ENCODE measurements at regions not wholly inside any gene's neighbourhood (a gene's known extent, or its start where the extent isn't known, plus 50 kb on each side); places are given as distances from the start of the nearest gene placed in this dataset.
"Not testable (repeated sequence)": the region's sequence is repeated elsewhere in the genome, so short reads cannot be mapped to it uniquely, and the experiment has no call there.

DNA sequence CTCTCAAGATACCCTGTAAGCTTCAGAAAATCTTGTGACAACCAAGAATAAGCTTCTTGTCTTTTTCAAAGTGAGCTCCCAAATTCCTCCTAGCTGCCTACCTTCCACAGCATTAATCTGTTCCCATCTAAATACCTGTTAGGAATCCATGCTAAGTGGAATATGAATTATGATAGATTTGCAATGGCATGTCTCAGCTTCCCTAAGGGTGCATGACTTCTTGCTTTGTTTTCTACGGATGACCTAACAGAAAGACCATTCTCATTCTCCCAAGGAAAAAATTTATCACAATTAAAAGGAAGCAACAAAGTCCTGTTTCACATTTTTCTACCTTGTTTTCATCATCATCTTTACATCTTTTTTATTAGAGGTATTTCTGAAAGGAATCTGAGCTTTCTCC lies 532.7 kb downstream of the GRXCR1 start:
- DNase-seq (ENCODE audit: low read depth, low spot score): no peak

DNA sequence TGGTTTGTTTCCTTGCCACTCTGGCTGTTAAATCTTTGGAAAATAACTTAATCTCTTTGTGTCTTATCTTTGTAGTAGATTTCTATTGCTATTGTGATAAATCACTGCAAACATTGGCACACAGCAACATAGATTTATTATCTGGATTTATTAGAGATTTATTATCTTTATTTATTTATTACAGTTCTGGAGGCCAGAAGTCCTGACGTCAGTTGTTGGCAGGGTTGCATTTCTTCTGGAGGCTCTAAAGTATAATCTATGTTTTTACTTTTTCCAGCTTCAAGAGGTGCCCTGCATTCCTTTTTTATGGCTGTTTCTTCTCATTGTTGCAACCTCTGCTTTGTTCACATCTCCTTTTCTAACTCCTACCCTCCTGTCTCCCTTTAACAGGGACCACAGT lies 542.8 kb downstream of the GRXCR1 start:
- no peak for DNase-seq (ENCODE audit: low read depth, low spot score)

- DNase-seq (ENCODE audit: low read depth, low spot score): no peak
These were observed 560.4 kb downstream of the GRXCR1 start for GRCh38 chr4:43452948-43453347.

GRCh38 chr4:43456383-43456782 lies 563.9 kb downstream of the GRXCR1 start:
- DNase-seq (ENCODE audit: low read depth, low spot score): peak; percentile 60

DNA sequence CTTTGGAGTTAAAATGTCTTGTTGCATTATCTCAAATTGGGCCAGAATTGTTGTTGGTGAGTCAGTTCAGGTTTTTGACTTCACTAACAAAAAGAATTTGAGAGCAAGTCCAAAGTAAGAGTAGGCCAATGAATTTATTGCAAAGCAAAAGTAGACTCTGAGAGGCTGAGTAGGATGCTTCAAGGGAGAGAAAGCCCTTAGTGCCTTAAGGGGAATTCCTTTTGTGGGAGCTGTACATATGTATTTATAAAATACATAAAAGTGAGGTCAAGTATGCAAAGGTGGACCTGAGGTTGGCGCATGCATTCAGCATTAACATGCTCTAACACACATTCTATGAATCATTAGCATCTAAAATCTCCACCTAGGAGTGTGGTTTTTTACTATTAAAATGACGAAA lies 565.4 kb downstream of the GRXCR1 start:
- DNase-seq (ENCODE audit: low read depth, low spot score): no peak

- no peak for DNase-seq (ENCODE audit: low read depth, low spot score)
These were observed 565.8 kb downstream of the GRXCR1 start for GRCh38 chr4:43458293-43458692.

DNA sequence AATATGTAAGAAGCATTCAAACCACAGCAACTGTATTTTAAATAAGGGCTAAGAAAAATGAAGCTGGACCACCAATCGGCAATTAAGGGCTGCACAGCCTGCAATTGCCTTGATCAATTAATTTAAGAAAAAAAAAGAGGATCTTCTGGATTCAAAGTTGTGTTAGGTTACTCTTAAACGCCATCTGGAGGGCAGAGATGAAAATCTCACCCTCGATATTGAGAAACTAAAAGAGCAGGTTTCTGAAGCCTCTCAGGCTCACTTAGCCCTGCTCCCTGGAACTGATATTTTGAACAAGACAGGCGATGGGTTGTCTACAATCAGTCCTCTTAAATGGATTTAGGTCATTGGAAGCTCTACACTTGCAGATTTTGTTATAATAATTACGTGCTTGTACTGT lies 579.4 kb downstream of the GRXCR1 start:
- no peak for DNase-seq (ENCODE audit: low read depth, low spot score)

DNA sequence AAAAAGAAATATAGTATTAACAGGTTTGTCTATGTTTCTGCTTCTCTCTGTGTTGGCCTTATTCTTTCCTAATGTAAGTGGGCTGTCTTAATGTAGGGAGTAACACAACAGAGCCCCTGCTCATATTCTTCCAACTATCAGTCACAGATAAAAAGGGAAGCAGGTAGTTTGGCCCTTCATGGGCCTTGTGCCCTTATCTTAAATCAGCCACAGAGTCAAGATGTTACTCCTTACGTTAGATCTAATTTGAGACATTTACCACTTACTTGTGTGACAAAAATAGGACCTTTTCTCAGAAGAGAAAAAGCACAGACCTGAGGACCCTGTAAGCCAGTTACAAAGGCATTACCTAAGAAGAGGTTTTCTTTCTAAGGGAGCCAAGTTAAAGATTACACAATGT lies 589.0 kb downstream of the GRXCR1 start:
- no peak for DNase-seq (ENCODE audit: low read depth, low spot score)

- DNase-seq (ENCODE audit: low read depth, low spot score): no peak
These were observed 592.7 kb downstream of the GRXCR1 start for GRCh38 chr4:43485196-43485595.

GRCh38 chr4:43496188-43496587 lies 603.7 kb downstream of the GRXCR1 start:
- no peak for DNase-seq (ENCODE audit: low read depth, low spot score)

GRCh38 chr4:43496602-43497001 lies 604.1 kb downstream of the GRXCR1 start:
- no peak for DNase-seq (ENCODE audit: low read depth, low spot score)

GRCh38 chr4:43505823-43506222 lies 613.3 kb downstream of the GRXCR1 start:
- DNase-seq (ENCODE audit: low read depth, low spot score): not testable (repeated sequence)

DNA sequence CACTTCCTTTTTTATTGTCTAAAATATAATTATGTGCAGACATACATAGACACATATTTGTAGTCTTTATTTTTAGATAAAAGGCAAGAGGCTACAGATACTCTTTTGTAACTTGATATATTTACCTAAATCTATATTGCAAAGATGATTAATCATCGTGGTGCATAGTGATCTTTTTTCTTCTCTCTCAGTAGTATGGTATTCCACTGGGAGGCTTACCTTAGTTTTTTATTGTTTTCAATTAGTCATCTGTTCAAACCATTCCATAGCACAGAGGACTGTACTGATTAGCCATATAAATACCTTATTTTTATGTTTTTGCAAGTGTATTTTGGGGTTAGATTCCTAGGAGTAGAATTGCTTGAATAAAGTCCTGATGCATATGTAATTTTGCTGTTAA lies 619.7 kb downstream of the GRXCR1 start:
- no peak for DNase-seq (ENCODE audit: low read depth, low spot score)

DNA sequence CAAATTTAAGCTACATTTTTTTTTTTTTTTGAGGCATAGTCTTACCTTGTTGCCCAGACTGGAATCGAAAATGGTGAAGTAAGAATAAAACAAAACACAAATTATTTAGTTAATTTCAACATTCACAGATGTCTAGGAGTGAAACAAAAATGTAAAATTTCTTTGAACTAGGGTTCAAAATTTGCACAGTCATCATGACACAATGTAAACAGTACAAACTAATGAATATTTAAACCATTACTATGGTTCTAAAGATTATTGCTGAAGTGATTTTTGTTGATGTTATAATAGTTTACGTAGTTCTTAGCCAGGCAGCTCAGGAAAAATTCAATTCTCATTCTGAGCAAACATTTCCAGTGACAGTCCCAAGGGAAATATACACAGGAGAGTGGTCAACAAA lies 633.1 kb downstream of the GRXCR1 start:
- no peak for DNase-seq (ENCODE audit: low read depth, low spot score)

DNA sequence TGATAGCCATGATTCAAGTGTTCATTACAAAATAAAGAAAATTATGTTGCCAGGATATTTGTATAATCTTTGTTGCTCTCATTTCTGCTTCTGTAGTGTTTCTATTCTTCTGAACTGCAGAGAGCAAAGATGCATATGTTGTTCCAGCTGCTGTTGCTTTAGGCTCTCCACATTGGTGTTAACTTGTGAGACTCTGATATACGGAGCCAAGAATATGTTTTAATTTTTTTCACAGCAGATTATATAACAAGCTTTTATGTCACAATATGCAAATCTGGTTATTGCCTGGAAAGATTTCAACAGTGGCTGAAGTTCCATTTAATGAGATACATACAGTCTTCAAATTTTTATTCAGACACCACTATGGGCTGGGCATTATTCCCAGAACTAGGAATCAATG lies 655.0 kb downstream of the GRXCR1 start:
- DNase-seq (ENCODE audit: low read depth, low spot score): no peak

DNA sequence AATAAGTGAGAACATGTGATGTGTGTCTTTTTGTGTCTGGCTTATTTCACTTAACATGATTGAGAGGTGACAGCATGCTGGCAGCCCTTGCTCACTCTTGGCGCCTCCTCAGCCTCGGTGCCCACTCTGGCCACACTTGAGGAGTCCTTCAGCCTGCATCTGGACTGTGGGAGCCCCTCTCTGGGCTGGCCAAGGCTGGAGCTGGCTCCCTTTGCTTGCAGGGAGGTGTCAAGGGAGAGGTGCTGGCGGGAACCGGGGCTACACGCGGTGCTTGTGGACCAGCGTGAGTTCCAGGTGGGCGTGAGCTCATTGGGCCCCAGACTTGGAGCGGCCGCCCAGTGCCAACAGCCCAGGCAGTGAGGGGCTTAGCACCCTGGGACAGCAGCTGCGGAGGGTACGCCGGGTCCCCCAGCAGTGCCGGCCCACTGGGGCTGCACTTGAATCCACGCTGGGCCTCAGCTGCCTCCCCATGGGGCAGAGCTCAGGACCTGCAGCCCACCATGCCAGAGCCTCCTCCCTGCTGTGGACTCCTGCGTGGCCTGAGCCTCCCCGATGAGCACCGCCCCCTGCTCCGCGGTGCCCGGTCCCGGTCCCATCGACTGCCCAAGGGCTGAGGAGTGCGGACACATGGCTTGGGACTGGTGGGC lies 658.6 kb downstream of the GRXCR1 start:
- no peak for DNase-seq (ENCODE audit: low read depth, low spot score)

DNA sequence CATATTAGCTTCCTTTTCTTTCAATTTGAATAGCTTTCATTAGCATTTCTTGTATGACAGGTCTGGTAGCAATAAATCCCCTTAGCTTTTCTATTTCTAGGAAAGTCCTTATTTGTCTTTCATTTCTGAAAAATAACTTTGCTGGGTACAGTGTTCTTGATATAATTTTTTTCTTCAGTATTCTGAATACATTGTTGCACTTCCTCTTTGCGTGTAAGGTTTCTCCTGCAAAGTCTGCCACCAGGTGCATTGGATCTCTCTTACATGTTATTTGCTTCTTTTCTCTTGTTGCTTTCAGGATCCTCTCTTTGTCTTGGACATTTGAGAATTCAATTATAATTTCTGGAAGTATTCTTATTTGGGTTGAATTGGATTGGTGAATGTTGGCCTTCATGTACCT lies 663.7 kb downstream of the GRXCR1 start:
- no peak for DNase-seq (ENCODE audit: low read depth, low spot score)

DNA sequence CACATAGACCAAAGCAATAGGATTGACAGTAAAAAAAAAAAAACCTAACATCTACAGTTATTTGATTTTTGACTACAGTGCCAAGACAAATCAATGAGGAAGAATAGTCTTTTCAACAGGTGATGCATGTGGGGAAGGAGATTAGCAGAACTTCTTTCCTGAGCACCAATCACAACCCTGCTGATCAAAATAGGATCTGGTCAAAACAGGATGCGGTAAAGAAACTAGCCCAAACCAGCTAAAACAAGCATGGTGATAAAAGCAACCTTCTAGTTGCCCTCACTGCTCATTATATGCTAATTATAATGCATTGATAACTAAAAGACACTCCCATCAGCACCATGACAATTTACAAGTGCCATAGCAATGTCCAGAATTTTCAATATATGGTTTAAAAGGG lies 667.5 kb downstream of the GRXCR1 start:
- no peak for DNase-seq (ENCODE audit: low read depth, low spot score)

DNA sequence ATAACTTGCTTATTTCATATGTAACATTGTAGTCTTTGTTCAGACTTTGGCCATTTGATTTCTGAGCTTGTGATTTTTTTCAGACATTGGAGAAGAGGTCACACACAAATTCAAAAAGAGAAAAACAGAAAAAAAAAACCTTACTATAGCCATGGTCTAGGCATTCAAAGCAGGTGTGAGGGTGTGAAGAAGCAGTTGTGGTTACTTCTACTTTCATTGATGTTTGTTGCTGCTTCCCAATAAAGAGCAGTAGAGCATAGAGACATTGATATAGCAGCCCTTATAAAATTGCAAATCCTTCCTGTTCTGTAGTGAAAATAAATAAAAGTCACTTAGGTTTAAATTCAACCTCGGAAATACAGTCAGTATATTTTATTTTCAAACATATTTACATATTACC lies 671.6 kb downstream of the GRXCR1 start:
- no peak for DNase-seq (ENCODE audit: low read depth, low spot score)

GRCh38 chr4:43564591-43564990 lies 672.1 kb downstream of the GRXCR1 start:
- DNase-seq (ENCODE audit: low read depth, low spot score): no peak

DNA sequence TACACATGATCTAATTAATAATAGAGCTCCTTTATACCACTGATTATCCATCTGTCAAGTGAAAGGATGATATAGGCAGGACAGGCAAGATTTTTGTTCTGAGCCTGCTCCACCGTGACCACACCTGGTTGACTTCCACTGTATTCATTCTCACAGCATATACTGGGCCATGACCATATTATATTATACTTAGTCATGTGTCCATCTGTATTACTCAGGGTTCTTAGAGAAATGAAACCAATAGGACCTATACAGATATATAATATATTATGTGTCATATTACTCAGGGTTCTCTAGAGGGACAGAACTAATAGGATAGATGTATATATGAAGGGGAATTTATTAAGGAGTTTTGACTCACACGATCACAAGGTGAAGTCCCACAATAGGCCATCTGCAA lies 675.1 kb downstream of the GRXCR1 start:
- DNase-seq (ENCODE audit: low read depth, low spot score): no peak

GRCh38 chr4:43586813-43587212 lies 694.3 kb downstream of the GRXCR1 start:
- DNase-seq (ENCODE audit: low read depth, low spot score): no peak

GRCh38 chr4:43587758-43588157 lies 695.2 kb downstream of the GRXCR1 start:
- DNase-seq (ENCODE audit: low read depth, low spot score): no peak

GRCh38 chr4:43607400-43607799 lies 714.9 kb downstream of the GRXCR1 start:
- DNase-seq (ENCODE audit: low read depth, low spot score): no peak
